GM20431 (cell line): ENCODE measurements at regions not wholly inside any gene's neighbourhood (a gene's known extent, or its start where the extent isn't known, plus 50 kb on each side); places are given as distances from the start of the nearest gene placed in this dataset.
"Not testable (repeated sequence)": the region's sequence is repeated elsewhere in the genome, so short reads cannot be mapped to it uniquely, and the experiment has no call there.

Source experiments
- in situ Hi-C: fragments of 300-500 bp; cut with MseI, MboI; formaldehyde crosslinking; loops from one replicate; pipeline ENCODE4 v1.15.0; 2020; ENCODE audit warnings: low sequenced_read_pairs; ENCODE audit not compliant: unreplicated experiment

DNA sequence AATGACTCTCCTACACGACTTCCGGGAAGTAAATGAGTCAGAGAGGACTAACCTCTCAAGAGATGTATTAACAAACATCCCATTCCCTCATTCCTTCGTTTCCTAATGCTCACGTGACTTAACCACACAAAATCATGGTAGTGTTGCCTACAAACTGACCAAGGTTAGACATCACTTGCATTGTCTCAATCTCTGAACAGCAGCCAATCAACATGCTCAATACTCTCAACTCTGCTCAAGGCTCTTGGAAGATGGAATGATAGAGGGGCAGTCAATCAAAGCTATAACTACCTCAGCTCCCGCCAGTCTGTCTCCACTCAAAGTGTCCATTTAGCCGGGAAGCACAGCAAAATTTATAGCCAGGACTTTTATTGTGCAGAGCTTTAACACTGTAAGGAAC is 143.8 kb upstream of the PIK3R1 start:
- in situ Hi-C loops, result no loop called here

GRCh38 chr5:68071282-68071632 is 144.3 kb upstream of the PIK3R1 start:
- in situ Hi-C loops, result no loop called here

DNA sequence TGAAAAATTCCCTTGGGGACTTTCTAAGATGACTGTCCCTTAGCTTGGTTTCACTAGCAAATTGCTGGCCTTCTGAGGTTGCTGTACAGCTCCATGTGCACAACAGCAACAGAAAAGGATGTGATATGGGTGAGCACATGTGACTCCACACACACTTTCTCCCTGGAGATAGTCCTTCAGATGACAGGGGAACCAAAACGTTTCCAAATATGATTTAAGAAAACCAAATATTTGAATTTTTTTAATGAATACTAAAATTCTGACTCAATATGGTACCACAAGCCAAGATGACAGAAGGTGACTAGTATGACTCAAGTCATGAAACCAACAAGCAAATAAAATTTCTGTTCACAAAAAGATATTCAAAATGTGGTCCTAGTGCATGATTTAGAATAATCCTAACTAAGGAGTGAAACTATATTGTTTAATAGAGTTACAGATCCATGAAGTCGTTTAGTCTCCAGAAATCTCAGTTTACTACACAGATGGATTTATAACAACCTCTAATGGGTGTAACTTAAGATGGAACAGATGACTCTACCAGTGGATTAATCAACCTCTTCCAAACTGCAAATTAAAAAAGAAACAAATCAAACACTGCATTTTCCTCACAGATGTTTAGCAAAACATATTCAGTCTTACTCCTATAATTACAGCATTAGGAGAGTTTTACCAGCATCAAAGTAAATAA is 144.8 kb upstream of the PIK3R1 start:
- in situ Hi-C loops, result no loop called here

GRCh38 chr5:68067976-68068603 is 147.5 kb upstream of the PIK3R1 start:
- in situ Hi-C loops, result no loop called here

DNA sequence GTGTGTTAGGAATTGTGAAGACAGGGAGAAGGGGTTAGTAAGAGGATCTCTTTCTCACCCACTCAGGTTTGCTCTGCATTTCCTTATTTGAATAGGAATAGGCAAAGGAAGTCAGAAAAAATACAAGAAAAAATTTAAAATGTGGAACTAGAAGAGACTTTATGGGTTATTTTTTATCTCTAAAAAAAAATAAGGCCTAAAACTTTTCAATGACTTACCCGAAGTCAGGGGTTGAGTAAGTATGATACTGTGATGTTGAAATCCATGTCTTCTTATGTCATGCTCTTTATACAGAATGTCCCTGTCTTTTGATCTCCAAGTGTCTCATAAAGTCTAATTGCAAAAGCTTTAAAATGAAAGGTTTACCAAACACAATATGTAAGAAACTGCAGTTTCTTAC is 148.3 kb upstream of the PIK3R1 start:
- in situ Hi-C loops, result no loop called here

DNA sequence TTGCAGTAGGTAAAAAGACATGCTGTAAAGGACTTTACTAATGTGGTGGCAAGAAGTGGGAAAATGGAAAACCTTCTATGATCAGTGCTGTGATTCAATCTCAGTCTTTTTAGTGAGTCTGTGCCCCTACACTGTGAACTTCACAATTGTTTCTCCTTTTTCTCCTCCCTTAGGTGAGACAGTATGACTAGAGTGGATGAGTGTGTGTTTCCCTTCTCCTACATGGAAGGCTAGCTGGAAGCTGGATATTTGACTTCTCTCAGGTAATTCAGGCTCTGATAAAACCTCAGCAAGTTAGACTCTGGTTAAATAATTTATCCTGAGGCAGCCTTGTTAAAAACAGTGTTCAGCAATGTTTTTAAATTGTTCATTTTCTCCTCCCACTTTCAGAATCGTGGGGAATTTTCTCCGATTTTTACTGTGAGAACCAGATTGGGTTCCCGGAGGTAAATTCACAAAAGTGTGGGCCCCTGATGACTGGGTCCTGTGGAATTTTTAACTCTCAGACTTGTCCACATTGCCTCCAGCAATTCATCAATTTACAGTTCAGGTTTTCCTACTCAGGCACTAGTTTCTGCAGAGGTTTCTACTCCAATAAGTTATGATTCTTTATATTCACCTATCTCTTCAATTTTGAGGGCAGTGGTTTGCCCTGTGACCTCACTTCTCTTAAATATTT is 149.1 kb upstream of the PIK3R1 start:
- in situ Hi-C loops, result no loop called here

DNA sequence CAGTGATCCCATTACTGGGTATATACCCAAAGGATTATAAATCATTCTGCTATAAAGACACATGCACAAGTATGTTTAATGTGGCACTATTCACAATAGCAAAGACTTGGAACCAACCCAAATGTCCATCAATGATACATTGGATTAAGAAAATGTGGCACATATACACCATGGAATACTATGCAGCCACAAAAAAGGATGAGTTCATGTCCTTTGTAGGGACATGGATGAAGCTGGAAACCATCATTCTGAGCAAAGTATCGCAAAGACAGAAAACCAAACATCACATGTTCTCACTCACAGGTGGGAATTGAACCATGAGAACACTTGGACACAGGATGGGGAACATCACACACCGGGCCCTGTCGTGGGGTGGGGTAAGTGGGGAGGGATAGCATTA is 150.2 kb upstream of the PIK3R1 start:
- in situ Hi-C loops, result not testable (repeated sequence)

- in situ Hi-C loops, result no loop called here
These were observed 155.2 kb upstream of the PIK3R1 start for GRCh38 chr5:68060382-68060781.

- in situ Hi-C loops, result no loop called here
These were observed 158.4 kb upstream of the PIK3R1 start for GRCh38 chr5:68057191-68057590.

DNA sequence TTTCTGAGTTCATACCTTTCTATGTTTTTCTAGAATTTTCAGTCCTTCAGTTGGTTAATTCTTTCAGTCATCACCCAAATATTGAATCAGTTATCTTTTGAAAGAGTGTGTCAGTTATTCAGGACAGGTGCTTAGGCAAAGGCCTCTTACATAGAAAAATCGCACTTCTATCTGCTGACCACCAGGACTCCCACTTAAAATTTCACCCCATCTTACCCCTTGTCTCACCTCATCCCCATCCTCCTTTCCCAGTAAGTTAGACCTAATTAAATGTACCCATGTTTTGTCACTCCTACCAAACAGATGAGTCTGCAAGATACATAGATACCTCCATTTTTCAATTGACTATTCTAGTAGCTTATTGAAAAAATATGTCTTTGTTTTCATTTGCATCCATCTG is 159.9 kb upstream of the PIK3R1 start:
- in situ Hi-C loops, result no loop called here

- in situ Hi-C loops, result no loop called here
These were observed 160.9 kb upstream of the PIK3R1 start for GRCh38 chr5:68054638-68055037.

DNA sequence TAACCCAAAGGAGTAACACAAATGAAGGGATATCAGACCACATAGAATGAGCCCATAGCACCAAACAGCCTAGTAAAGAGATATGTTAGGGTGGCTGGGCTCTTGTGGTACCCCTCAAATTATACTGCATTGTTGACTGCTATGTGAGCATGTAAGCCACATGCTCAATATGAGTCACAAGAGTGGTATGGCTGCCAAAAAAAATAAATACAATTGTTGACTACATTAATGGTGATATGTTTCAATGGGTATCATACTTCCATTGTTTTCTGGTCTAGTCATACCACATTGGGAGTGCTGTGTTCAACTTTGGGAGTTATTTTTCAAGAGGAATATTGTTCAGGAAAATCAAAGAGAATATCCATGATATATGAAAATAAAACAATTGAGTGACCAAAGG is 162.4 kb upstream of the PIK3R1 start:
- in situ Hi-C loops, result no loop called here

DNA sequence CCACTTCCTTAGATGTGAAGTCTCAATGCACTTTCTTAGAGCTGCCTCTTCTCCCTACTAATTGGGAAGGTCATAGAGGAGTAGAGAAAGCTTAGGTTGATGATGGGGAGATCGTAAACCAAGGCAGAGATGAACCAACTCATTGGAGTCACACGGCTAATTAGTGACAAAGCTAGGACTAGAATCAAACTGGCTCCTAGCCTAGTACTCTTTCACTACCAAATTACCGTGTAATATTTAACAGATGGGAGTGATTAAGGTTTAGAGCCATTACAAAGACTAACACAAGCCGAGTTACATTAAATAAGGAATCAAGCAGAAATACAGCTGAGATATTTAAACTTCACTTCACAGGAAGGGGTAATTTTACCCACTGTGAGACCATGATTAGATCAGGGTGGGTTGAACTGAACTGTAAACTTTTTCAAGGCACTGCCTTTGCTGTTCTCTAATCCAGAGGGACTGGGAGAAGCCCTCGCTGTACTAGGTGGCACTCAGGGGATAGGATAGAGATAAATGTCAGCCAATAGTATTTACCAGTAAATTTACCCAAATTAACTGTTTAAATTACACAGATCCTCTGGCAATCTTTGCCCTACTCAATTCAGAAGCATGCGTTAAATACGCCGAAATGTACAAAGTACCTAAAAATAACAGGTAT is 166.4 kb upstream of the PIK3R1 start:
- in situ Hi-C loops, result no loop called here

- in situ Hi-C loops, result no loop called here
These were observed 167.0 kb upstream of the PIK3R1 start for GRCh38 chr5:68048516-68048915.

GRCh38 chr5:68048054-68048453 is 167.5 kb upstream of the PIK3R1 start:
- in situ Hi-C loops, result not testable (repeated sequence)

- in situ Hi-C loops, result no loop called here
These were observed 168.5 kb upstream of the PIK3R1 start for GRCh38 chr5:68047035-68047434.

- in situ Hi-C loops, result no loop called here
These were observed 169.1 kb upstream of the PIK3R1 start for GRCh38 chr5:68046445-68046844.

- in situ Hi-C loops, result no loop called here
These were observed 174.3 kb upstream of the PIK3R1 start for GRCh38 chr5:68041293-68041692.

GRCh38 chr5:68037546-68037945 is 178.0 kb upstream of the PIK3R1 start:
- in situ Hi-C loops, result no loop called here

DNA sequence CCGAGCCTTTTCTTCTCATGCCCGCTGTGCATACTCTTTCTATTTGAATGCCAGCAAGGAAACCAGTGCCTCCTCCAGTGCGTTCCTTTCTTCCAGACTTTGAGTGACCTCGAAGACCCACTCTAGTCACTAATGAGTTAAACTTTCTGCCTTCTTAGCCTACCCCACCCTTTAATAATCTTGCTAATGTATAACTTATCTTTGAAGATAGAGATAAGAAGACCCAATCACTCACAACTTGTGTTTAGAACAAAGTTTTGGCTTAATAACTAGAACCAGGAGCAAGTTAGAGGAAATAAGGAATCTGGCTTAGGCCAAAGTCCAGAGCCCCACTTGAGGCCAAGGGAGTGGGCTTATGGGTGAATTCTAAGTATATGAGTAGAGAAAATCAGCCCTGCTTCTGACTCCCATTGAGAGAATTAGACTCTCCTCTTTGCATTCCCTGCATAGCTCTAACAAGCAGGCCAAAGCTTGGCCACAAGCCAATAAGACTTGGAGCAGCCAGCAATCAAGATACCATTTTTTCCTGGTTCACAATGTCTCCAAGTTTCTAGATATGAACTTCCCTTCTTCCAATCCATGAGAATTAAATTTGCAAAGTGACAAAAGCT is 181.5 kb upstream of the PIK3R1 start:
- in situ Hi-C loops, result no loop called here

DNA sequence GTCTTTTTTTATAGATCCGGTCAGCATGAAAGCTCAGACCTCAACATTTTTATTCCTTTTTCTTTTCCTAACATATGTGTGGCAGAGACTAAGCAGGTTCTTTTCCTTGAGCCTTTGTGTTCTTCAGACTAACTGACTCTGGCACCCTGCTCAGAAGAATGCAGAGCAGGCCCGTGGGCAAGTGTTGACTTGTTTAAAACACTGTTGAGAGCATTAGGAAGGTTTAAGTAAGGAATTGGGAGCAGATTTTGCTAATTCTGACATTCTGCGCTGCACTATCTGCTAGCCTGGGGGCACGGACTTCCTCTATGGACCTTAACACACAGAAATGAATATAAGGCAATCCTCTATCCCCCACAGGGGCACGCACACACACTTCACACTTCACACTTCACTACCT is 182.5 kb upstream of the PIK3R1 start:
- in situ Hi-C loops, result no loop called here
